ENCODE measurements at regions not wholly inside any gene's neighbourhood (a gene's known extent, or its start where the extent isn't known, plus 50 kb on each side); places are given as distances from the start of the nearest gene placed in this dataset.

- DNase-seq = no peak
These were observed 136.2 kb downstream of the KLF12 start for GRCh38 chr13:73997964-73998363.

DNA sequence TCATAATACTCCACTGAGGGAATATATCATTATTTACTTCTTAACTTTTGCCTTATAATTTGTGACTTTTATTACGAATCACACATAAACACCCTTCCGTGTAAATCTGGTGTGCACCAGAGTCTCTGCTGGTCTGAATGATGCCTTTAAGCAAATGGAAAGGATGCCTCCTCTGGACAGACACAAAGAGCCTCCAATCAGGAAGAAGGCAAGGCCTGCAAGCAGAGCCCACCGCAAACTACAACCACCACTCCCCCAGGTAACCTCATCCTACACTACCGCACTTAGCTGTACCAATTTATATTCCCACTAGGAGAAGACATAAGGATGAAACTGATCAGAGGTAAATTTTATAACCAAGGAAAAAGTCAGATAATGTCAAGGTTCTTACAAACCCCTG is 137.6 kb downstream of the KLF12 start:
- no peak for DNase-seq

DNA sequence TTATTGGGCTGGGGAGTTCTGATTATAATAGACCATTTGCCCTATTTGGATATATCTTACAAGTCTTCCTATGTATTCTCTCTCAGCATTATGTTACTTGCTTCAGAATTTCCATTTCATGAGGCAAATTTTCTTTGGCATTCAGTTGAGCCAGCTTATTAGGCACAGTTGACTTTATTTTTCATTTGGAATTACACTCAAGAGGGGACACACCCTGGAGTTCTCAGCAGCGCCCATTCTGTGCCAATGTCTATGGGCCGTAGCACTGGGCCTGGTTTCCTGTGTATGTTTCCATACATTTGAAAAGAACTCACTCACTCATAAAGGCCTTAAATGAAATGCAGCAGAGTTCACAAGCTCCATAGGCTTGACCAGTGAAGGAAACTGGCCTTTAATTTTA is 138.5 kb downstream of the KLF12 start:
- no peak for DNase-seq

GRCh38 chr13:73993661-73994060 is 140.5 kb downstream of the KLF12 start:
- DNase-seq = no peak

DNA sequence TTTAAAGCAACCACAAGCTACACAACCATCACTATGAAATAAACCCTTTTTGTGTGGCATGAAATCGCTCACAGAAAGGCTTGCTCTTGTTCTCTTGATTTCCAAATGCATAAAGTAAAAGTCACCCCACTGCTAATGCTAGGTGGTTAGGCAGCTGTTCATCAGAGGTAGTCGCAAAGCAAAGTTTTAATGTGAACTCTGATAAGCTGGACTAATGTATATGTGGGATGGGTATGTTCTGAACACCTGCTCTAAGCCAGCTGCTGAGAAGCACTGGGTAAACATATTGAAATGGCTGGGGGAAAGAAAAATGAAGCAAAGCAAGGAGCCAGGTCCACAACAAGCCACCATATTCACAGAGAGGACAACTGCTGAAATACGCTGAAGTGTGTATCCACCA is 142.3 kb downstream of the KLF12 start:
- peak in 1 of 2 experiments; percentile 28 for DNase-seq

DNA sequence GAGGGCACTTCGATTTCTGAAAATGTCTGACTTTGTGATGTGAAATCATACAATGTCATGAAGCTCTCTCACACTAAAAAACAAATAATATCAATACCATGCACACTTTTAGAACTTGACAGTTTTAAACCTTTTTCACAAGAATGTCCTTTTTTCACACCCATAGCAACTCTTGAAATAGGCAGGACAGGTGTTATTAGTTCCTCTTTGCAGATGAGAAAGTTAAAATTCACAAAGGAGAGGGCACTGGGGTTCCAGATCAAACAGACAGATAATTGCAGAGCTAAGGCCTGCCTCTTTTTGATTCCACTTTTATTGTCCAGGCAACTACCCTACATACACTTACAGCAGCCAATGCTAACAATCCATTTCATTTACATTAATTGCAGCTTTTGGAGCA is 142.8 kb downstream of the KLF12 start:
- DNase-seq = no peak

- no peak for DNase-seq
These were observed 144.9 kb downstream of the KLF12 start for GRCh38 chr13:73989244-73989843.

- DNase-seq = no peak
These were observed 145.7 kb downstream of the KLF12 start for GRCh38 chr13:73988461-73988860.

- DNase-seq = no peak
These were observed 146.6 kb downstream of the KLF12 start for GRCh38 chr13:73987618-73988017.

GRCh38 chr13:73985783-73986182 is 148.4 kb downstream of the KLF12 start:
- no peak for DNase-seq

- DNase-seq = no peak
These were observed 149.1 kb downstream of the KLF12 start for GRCh38 chr13:73984949-73985691.

DNA sequence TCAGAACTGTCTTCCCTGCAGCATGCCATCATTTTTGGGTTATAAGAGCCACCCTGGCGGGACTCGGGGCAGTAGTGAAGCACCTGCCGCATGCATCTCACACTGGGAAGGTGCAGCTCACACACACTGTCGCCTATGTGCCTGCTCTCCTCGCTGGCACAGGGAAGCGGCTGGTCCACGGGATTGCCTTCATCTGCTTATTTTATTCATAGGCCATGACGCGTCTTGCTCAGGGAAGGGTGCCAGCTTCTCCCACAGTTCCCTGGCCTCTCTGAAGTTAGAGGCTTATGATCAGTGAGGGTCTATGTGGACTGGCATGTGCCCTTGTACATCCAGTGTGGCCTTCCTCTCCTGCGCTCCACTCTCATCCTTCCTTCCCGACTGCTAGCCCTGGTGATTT is 150.0 kb downstream of the KLF12 start:
- no peak for DNase-seq

GRCh38 chr13:73983109-73983508 is 151.1 kb downstream of the KLF12 start:
- no peak for DNase-seq

- no peak for DNase-seq
These were observed 152.6 kb downstream of the KLF12 start for GRCh38 chr13:73981595-73981994.

DNA sequence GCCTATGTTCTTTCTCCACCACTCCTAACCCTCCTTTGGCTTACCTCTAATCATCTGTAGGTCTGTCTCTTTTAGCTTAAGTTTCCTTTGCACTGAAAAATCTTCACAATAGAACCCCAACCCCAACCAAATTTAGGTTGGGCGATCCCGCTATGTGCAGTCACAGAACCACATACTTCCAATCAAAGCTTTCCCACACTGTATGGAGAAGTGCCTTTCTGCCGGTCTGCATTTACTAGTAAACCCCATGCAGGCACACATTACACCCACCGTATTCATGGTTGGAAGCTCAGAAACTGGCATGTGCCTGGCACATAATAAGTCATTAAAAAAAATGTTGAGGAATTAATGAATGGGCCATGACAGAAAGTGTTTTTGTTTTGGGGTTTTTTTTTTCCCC is 158.4 kb downstream of the KLF12 start:
- DNase-seq = no peak

- no peak for DNase-seq
These were observed 160.2 kb downstream of the KLF12 start for GRCh38 chr13:73974051-73974450.

DNA sequence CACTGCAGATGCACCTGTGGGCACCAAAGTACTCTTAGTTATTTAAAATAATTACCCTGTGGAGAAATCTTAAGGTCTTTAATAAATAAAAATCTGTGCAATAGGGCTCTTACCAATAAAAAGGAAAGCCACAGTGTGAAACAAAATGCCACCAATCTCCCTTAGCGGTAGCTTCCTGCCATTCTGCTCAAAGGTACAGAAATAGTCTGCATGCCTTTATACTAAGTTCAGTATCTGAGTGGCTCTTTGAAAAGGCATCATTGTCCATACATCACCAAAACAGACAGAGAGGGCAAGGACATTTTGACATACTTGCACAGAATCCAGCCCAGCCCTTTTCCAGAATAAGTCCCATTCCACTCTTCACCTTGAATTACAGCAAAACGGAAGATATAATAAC is 161.0 kb downstream of the KLF12 start:
- DNase-seq = no peak

GRCh38 chr13:73972545-73972944 is 161.7 kb downstream of the KLF12 start:
- DNase-seq = no peak

GRCh38 chr13:73971481-73971880 is 162.7 kb downstream of the KLF12 start:
- no peak for DNase-seq

DNA sequence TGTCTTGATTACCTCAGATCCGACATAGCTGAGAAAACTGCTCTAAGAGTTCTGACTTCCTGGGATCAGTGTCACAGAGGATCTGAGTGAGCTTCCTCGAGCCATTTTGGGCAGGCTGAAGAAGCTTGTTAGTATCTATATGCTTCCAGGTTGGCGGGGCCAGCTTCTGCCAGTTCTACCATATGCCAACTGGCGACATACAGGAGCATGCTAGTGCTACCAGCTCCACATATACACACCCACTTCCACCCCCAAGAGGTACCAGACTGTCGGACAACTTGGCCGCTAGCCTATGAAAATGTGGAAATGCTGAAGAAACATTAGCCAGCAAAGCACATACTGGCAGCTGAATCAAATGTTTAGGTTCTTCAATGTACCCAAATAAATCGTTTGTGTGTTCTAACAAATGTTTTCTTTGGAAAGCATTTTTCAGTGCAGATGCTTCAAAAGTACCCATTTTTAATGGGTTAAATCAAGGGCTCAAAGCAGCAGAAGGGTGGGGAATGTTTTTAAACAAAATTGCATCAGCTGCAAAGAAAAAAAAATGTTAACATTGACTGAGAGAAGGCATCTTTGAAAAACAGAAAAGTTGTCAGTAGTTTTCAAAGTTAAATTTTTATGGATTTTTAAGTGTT is 163.7 kb downstream of the KLF12 start:
- DNase-seq = no peak

- DNase-seq = no peak
These were observed 166.6 kb downstream of the KLF12 start for GRCh38 chr13:73967397-73968165.

GRCh38 chr13:73966331-73966730 is 167.9 kb downstream of the KLF12 start:
- no peak for DNase-seq

GRCh38 chr13:73962284-73962683 is 171.9 kb downstream of the KLF12 start:
- DNase-seq = no peak

GRCh38 chr13:73961181-73961580 is 173.0 kb downstream of the KLF12 start:
- DNase-seq = no peak
